Osteoblast (primary cell): ENCODE measurements at regions not wholly inside any gene's neighbourhood (a gene's known extent, or its start where the extent isn't known, plus 50 kb on each side); places are given as distances from the start of the nearest gene placed in this dataset.

Source experiments
- DNase-seq: peaks from one replicate; pipeline ENCODE4 v3.0.0; 2011; ENCODE audit warnings: low spot score, mixed read lengths; ENCODE audit not compliant: insufficient read length; ENCODE audit errors: missing footprints
- H2AFZ ChIP-seq: 2 replicates; pipeline ENCODE4 v1.6.0; 2011; ENCODE audit warnings: mild to moderate bottlenecking, low read length
- H3K27ac ChIP-seq: 2 replicates; pipeline ENCODE4 v1.5.1; 2011; ENCODE audit warnings: mild to moderate bottlenecking, low read depth, low read length, moderate library complexity
- H3K27me3 ChIP-seq: 2 replicates; pipeline ENCODE4 v1.6.0; 2012; ENCODE audit warnings: mild to moderate bottlenecking, control low read depth, inconsistent platforms, low read length, moderate library complexity; ENCODE audit not compliant: insufficient read depth
- H3K36me3 ChIP-seq: 2 replicates; pipeline ENCODE4 v1.5.1; 2011; ENCODE audit warnings: mild to moderate bottlenecking, low read length, control low read depth, moderate library complexity; ENCODE audit not compliant: insufficient read depth
- H3K4me1 ChIP-seq: 2 replicates; pipeline ENCODE4 v1.5.1; 2011; ENCODE audit warnings: mild to moderate bottlenecking, low read length, control low read depth, moderate library complexity; ENCODE audit not compliant: insufficient read depth
- H3K4me2 ChIP-seq: 2 replicates; pipeline ENCODE4 v1.6.0; 2011; ENCODE audit warnings: mild to moderate bottlenecking, low read length; ENCODE audit not compliant: insufficient read depth
- H3K4me3 ChIP-seq: fragments of 200-600 bp; sonication (generic); 3 replicates; pipeline ENCODE4 v1.5.1; 2012; ENCODE audit warnings: mild to moderate bottlenecking, low read length, inconsistent platforms; ENCODE audit not compliant: insufficient read depth
- H3K79me2 ChIP-seq: 2 replicates; pipeline ENCODE4 v1.6.0; 2012; ENCODE audit warnings: mild to moderate bottlenecking, low read length, control low read depth, inconsistent platforms; ENCODE audit not compliant: insufficient read depth
- H3K9me3 ChIP-seq: 2 replicates; pipeline ENCODE4 v1.5.1; 2011; ENCODE audit warnings: low read depth, low read length, control low read depth
- H4K20me1 ChIP-seq: 2 replicates; pipeline ENCODE4 v1.6.0; 2012; ENCODE audit warnings: mild to moderate bottlenecking, low read length, control low read depth; ENCODE audit not compliant: insufficient read depth
- CTCF ChIP-seq: IDR thresholded peaks from 2 replicates; pipeline ENCODE4 v1.5.1; 2011; ENCODE audit warnings: mild to moderate bottlenecking, low read depth, low read length, moderate library complexity; ENCODE audit errors: extremely low read depth

- no peak for DNase-seq
- Histone ChIP-seq H3K36me3 (no peaks in the 10 kb centered on the region), H2AFZ (no peak overlapping the region), H3K4me1 (no peaks in the 10 kb centered on the region), H3K4me3 (no peak overlapping the region), H3K4me2 (no peak overlapping the region), H4K20me1 (no peaks in the 10 kb centered on the region), H3K27ac (no peak overlapping the region), H3K27me3 (no peaks in the 10 kb centered on the region), H3K79me2 (no peaks in the 10 kb centered on the region), H3K9me3 (no peaks in the 10 kb centered on the region)
- TF ChIP-seq CTCF, result no peak
Observed at GRCh38 chr4:188858696-188859095, 719.5 kb downstream of the TRIML1 start.

- Histone ChIP-seq H3K4me2 (no peak overlapping the region), H3K4me3 (no peak overlapping the region), H3K79me2 (no peaks in the 10 kb centered on the region), H3K9me3 (no peaks in the 10 kb centered on the region), H3K27me3 (no peaks in the 10 kb centered on the region), H2AFZ (no peak overlapping the region), H3K36me3 (no peaks in the 10 kb centered on the region), H3K4me1 (peaks cover 4% of the 10 kb centered on the region), H4K20me1 (no peaks in the 10 kb centered on the region), H3K27ac (no peak overlapping the region)
- no peak for DNase-seq
- no peak for TF ChIP-seq CTCF
Observed at GRCh38 chr4:188864741-188865140, 725.5 kb downstream of the TRIML1 start.

- no peak overlapping the region for H3K4me3 ChIP-seq
- H3K4me1 ChIP-seq, result peaks cover 5% of the 10 kb centered on the region
- no peak overlapping the region for H3K4me2 ChIP-seq
- H4K20me1 ChIP-seq, result no peaks in the 10 kb centered on the region
- no peak overlapping the region for H3K27ac ChIP-seq
- no peaks in the 10 kb centered on the region for H3K27me3 ChIP-seq
- no peak for DNase-seq
- no peaks in the 10 kb centered on the region for H3K36me3 ChIP-seq
- H2AFZ ChIP-seq, result no peak overlapping the region
- H3K79me2 ChIP-seq, result no peaks in the 10 kb centered on the region
- H3K9me3 ChIP-seq, result no peaks in the 10 kb centered on the region
- TF ChIP-seq CTCF, result no peak
Observed at GRCh38 chr4:188867796-188868195, 728.6 kb downstream of the TRIML1 start.

DNA sequence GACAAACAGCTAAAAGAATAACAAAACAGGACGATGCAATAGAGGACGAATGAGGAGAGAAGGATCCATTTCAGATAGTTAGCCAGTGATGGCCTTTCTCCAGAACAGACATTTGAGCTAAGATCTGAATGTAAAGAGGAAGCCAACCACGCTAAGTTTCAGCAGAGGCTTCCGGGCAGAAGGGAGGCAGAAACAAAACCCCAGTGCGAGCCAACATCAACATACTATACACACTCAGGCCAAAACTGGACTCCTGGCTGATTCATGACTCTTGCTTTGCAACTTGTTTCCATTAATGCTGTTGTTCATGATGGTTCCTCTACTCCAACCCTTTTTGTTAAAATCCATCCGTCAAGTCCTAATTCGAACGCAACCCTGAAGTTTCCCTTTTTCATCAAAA is 730.3 kb downstream of the TRIML1 start:
- Histone ChIP-seq H3K4me2 (peak overlapping the region; percentile 42), H3K79me2 (no peaks in the 10 kb centered on the region), H2AFZ (peak overlapping the region; percentile 91), H3K27me3 (no peaks in the 10 kb centered on the region), H3K4me1 (peaks cover 5% of the 10 kb centered on the region), H3K27ac (no peak overlapping the region), H3K4me3 (peak overlapping the region; percentile 1), H3K36me3 (no peaks in the 10 kb centered on the region), H4K20me1 (no peaks in the 10 kb centered on the region), H3K9me3 (no peaks in the 10 kb centered on the region)
- DNase-seq, result peak; percentile 45
- TF ChIP-seq CTCF, result no peak
